Mesendoderm (in vitro differentiated cells): ENCODE measurements at regions not wholly inside any gene's neighbourhood (a gene's known extent, or its start where the extent isn't known, plus 50 kb on each side); places are given as distances from the start of the nearest gene placed in this dataset.
"Not testable (repeated sequence)": the region's sequence is repeated elsewhere in the genome, so short reads cannot be mapped to it uniquely, and the experiment has no call there.

Source experiments
- DNase-seq: peaks from one replicate; pipeline ENCODE4 v3.0.0; 2013
- H2AK5ac ChIP-seq: 2 replicates; pipeline ENCODE4 v1.6.1; 2013; ENCODE audit warnings: low read length, inconsistent platforms
- H2BK120ac ChIP-seq: 2 replicates; pipeline ENCODE4 v1.6.1; 2013; ENCODE audit warnings: low read depth, mild to moderate bottlenecking, low read length, moderate library complexity, mixed read lengths
- H2BK15ac ChIP-seq: replicated peaks from 2 replicates; pipeline ENCODE4 v1.6.1; 2013; ENCODE audit warnings: low read depth, mild to moderate bottlenecking, moderate library complexity
- H2BK5ac ChIP-seq: 2 replicates; pipeline ENCODE4 v1.6.1; 2013; ENCODE audit warnings: low read length, inconsistent platforms
- H3K18ac ChIP-seq: 2 replicates; pipeline ENCODE4 v1.6.1; 2013; ENCODE audit warnings: mild to moderate bottlenecking, low read length, mixed read lengths
- H3K23ac ChIP-seq: one replicate; pipeline ENCODE4 v1.6.1; 2013; ENCODE audit warnings: low read length
- H3K27ac ChIP-seq: 2 replicates; pipeline ENCODE4 v1.5.1; 2013; ENCODE audit warnings: low read depth, mild to moderate bottlenecking, inconsistent platforms, low read length, moderate library complexity
- H3K27me3 ChIP-seq: 2 replicates; pipeline ENCODE4 v1.6.1; 2013; ENCODE audit warnings: low read length, control low read depth, mild to moderate bottlenecking, inconsistent platforms; ENCODE audit not compliant: insufficient read depth, poor library complexity
- H3K36me3 ChIP-seq: 2 replicates; pipeline ENCODE4 v1.6.1; 2013; ENCODE audit warnings: low read length, inconsistent platforms; ENCODE audit not compliant: control insufficient read depth, insufficient read depth
- H3K4ac ChIP-seq: one replicate; pipeline ENCODE4 v1.6.1; 2013; ENCODE audit warnings: low read depth, mild to moderate bottlenecking, low read length, moderate library complexity
- H3K4me1 ChIP-seq: 2 replicates; pipeline ENCODE4 v1.6.1; 2013; ENCODE audit warnings: low read depth, low read length, inconsistent platforms; ENCODE audit not compliant: control insufficient read depth
- H3K4me2 ChIP-seq: 2 replicates; pipeline ENCODE4 v1.6.1; 2013; ENCODE audit warnings: low read length
- H3K4me3 ChIP-seq: 2 replicates; pipeline ENCODE4 v1.5.1; 2013; ENCODE audit warnings: mild to moderate bottlenecking, low read length
- H3K56ac ChIP-seq: one replicate; pipeline ENCODE4 v1.6.1; 2013; ENCODE audit warnings: low read length
- H3K79me1 ChIP-seq: 2 replicates; pipeline ENCODE4 v1.6.1; 2013; ENCODE audit warnings: low read length, inconsistent platforms
- H3K79me2 ChIP-seq: 2 replicates; pipeline ENCODE4 v1.6.1; 2013; ENCODE audit warnings: mild to moderate bottlenecking, low read length; ENCODE audit not compliant: control insufficient read depth, insufficient read depth
- H3K9ac ChIP-seq: 2 replicates; pipeline ENCODE4 v1.6.1; 2013; ENCODE audit warnings: low read length, inconsistent platforms
- H4K5ac ChIP-seq: one replicate; pipeline ENCODE4 v1.6.1; 2013; ENCODE audit warnings: low read length
- H4K8ac ChIP-seq: one replicate; pipeline ENCODE4 v1.6.1; 2013; ENCODE audit warnings: low read depth, mild to moderate bottlenecking, control low read depth, low read length, moderate library complexity
- WGBS: extraction: QIAGEN DNeasy Blood & Tissue Kit; methylation state at CpG from one replicate; pipeline ENCODE4 v1.1.7; 2013; ENCODE audit warnings: low lambda C conversion rate, missing lambda C conversion rate; ENCODE audit not compliant: insufficient coverage; ENCODE audit errors: extremely low coverage; 5-methylcytosine and 5-hydroxymethylcytosine counted together

- Histone ChIP-seq H3K36me3 (no peaks in the 10 kb centered on the region), H4K8ac (no peak overlapping the region), H3K9ac (no peak overlapping the region), H4K5ac (no peak overlapping the region), H3K79me2 (no peaks in the 10 kb centered on the region), H3K56ac (no peak overlapping the region), H3K4me3 (no peak overlapping the region), H3K4me2 (no peak overlapping the region), H3K18ac (no peak overlapping the region), H3K23ac (no peak overlapping the region), H2AK5ac (no peak overlapping the region), H3K79me1 (no peaks in the 10 kb centered on the region), H2BK120ac (no peak overlapping the region), H2BK15ac (no peak overlapping the region), H2BK5ac (no peak overlapping the region), H3K27ac (no peak overlapping the region), H3K4me1 (no peaks in the 10 kb centered on the region), H3K27me3 (no peaks in the 10 kb centered on the region), H3K4ac (no peak overlapping the region)
- no CpG with 5 or more reads among the region's 3 CpGs for WGBS
- DNase-seq: no peak
Measured at GRCh38 chr7:80028717-80029116, 105.9 kb upstream of the GNAI1 start.

- H2BK15ac ChIP-seq: no peak overlapping the region
- no peak overlapping the region for H2AK5ac ChIP-seq
- no peak overlapping the region for H3K27ac ChIP-seq
- no peak overlapping the region for H3K4me2 ChIP-seq
- no peak overlapping the region for H3K23ac ChIP-seq
- no peaks in the 10 kb centered on the region for H3K4me1 ChIP-seq
- H3K27me3 ChIP-seq: no peaks in the 10 kb centered on the region
- no peak overlapping the region for H4K8ac ChIP-seq
- no peak overlapping the region for H2BK120ac ChIP-seq
- H3K79me1 ChIP-seq: no peaks in the 10 kb centered on the region
- no peak overlapping the region for H4K5ac ChIP-seq
- no peaks in the 10 kb centered on the region for H3K79me2 ChIP-seq
- H3K4ac ChIP-seq: no peak overlapping the region
- no peak overlapping the region for H3K4me3 ChIP-seq
- no peak overlapping the region for H2BK5ac ChIP-seq
- WGBS: 100% methylated on average over 1 of the region's 4 CpGs
- no peak overlapping the region for H3K56ac ChIP-seq
- DNase-seq: no peak
- no peaks in the 10 kb centered on the region for H3K36me3 ChIP-seq
- no peak overlapping the region for H3K18ac ChIP-seq
- H3K9ac ChIP-seq: no peak overlapping the region
Measured at GRCh38 chr7:80027611-80028173, 106.9 kb upstream of the GNAI1 start.

GRCh38 chr7:80026766-80027165 lies 107.9 kb upstream of the GNAI1 start:
- no peaks in the 10 kb centered on the region for H3K79me1 ChIP-seq
- H3K27me3 ChIP-seq: no peaks in the 10 kb centered on the region
- H2AK5ac ChIP-seq: no peak overlapping the region
- no CpG with 5 or more reads among the region's 4 CpGs for WGBS
- no peak for DNase-seq
- H3K79me2 ChIP-seq: no peaks in the 10 kb centered on the region
- no peak overlapping the region for H2BK5ac ChIP-seq
- H3K18ac ChIP-seq: no peak overlapping the region
- H3K56ac ChIP-seq: no peak overlapping the region
- H3K4me1 ChIP-seq: no peaks in the 10 kb centered on the region
- no peak overlapping the region for H2BK120ac ChIP-seq
- no peak overlapping the region for H3K4ac ChIP-seq
- no peak overlapping the region for H3K4me3 ChIP-seq
- no peak overlapping the region for H3K4me2 ChIP-seq
- no peak overlapping the region for H3K9ac ChIP-seq
- H4K8ac ChIP-seq: no peak overlapping the region
- no peaks in the 10 kb centered on the region for H3K36me3 ChIP-seq
- H2BK15ac ChIP-seq: no peak overlapping the region
- H4K5ac ChIP-seq: no peak overlapping the region
- H3K23ac ChIP-seq: no peak overlapping the region
- H3K27ac ChIP-seq: no peak overlapping the region

GRCh38 chr7:80020277-80020676 lies 114.4 kb upstream of the GNAI1 start:
- no CpG with 5 or more reads among the region's 5 CpGs for WGBS
- H2BK5ac ChIP-seq: not testable (repeated sequence)

GRCh38 chr7:80019809-80020207 lies 114.8 kb upstream of the GNAI1 start:
- not testable (repeated sequence) for H2AK5ac ChIP-seq, H2BK120ac ChIP-seq, H3K4me1 ChIP-seq, H3K23ac ChIP-seq, H2BK5ac ChIP-seq, H3K4ac ChIP-seq, H3K27me3 ChIP-seq, H3K4me3 ChIP-seq, H3K27ac ChIP-seq, H3K4me2 ChIP-seq, H2BK15ac ChIP-seq, H3K79me1 ChIP-seq, H3K79me2 ChIP-seq, H3K36me3 ChIP-seq, DNase-seq, H4K8ac ChIP-seq, H4K5ac ChIP-seq, H3K9ac ChIP-seq, H3K18ac ChIP-seq
- peak overlapping the region; percentile 60 for H3K56ac ChIP-seq
- WGBS: no CpG with 5 or more reads among the region's 4 CpGs

More at GRCh38 chr7:80020277-80020676, 114.4 kb upstream of the GNAI1 start:
- not testable (repeated sequence) for H3K18ac ChIP-seq, H3K56ac ChIP-seq, H3K27ac ChIP-seq, H3K79me1 ChIP-seq, H4K8ac ChIP-seq, H3K23ac ChIP-seq, H3K36me3 ChIP-seq, H2AK5ac ChIP-seq, H3K4me3 ChIP-seq, H3K27me3 ChIP-seq, H2BK15ac ChIP-seq, H3K79me2 ChIP-seq, H3K4ac ChIP-seq, H2BK120ac ChIP-seq, H3K4me2 ChIP-seq, H3K4me1 ChIP-seq, H3K9ac ChIP-seq, H4K5ac ChIP-seq, DNase-seq
